ENCODE measurements at regions not wholly inside any gene's neighbourhood (a gene's known extent, or its start where the extent isn't known, plus 50 kb on each side); places are given as distances from the start of the nearest gene placed in this dataset.

GRCh38 chr15:36415643-36416042 is 163.8 kb upstream of the CDIN1 start:
- ChIA-PET POLR2A (no interaction called here), CTCF (interaction anchor here (0.6 to 1.2 kb wide), 2 partner anchors 11 to 979 kb away, joined by 4 read pairs; no protein-coding TSS in a partner anchor)
- no peak overlapping the region for H3K4me2 ChIP-seq
- H3K4me1 ChIP-seq, result no peaks in the 10 kb centered on the region; the same call in 2 of the 3 replicates
- no peak for FAIRE-seq
- peak; percentile 47 to 53; a peak in 3 of 6 replicates for ATAC-seq
- H3K9me3 ChIP-seq, result peaks cover 3% of the 10 kb centered on the region; the same call in 1 of the 3 replicates
- TF ChIP-seq MAFK (IDR thresholded peaks at IDR 0.05; ENCODE audit: partially characterized antibody) (peak; percentile 59), RCOR1 (IDR thresholded peaks at IDR 0.05; ENCODE audit: low read depth, low read length) (no peak)
- H3K27ac ChIP-seq, result peak overlapping the region in 1 of 2 experiments; percentile 44; a peak in 1 of 6 replicates
- H3K4me3 ChIP-seq, result no peak overlapping the region
- DNase-seq (ENCODE audit: low read depth in 1 of 2, low spot score in 1 of 2), result no peak
- 29% methylated on average over 1 of the region's 1 CpG for WGBS (ENCODE audit: missing lambda C conversion rate)

DNA sequence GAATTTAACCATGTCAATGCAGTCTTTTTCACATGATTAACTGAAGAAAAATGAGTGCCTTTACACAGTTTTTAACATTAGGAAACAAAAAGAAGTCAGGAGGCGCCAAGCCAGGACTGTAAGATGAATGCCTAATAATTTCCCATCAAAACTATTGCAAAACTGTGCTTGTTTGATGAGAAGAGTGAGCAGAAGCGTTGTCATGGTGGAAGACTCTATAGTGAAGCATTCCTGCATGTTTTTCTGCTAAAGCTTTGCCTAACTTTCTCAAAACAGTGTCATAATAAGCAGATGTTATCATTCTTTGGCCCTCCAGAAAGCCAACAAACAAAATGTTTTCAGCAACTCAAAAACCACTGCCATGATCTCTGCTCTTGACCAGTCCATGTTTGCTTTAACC is 156.8 kb upstream of the CDIN1 start:
- Histone ChIP-seq H3K4me2 (no peak overlapping the region), H3K4me3 (no peak overlapping the region), H3K4me1 (peaks cover 9% of the 10 kb centered on the region), H3K27ac (no peak overlapping the region), H3K9me3 (peaks cover 10% of the 10 kb centered on the region; the same call in 2 of the 3 replicates)
- CTCF ChIA-PET, result no interaction called here
- TF ChIP-seq ZSCAN20 (CRISPR knock-in tag; IDR thresholded peaks at IDR 0.05) (no peak), KDM1A (IDR thresholded peaks at IDR 0.05; ENCODE audit: low read depth) (no peak), SMC3 (IDR thresholded peaks at IDR 0.05) (no peak), POLR2AphosphoS2 (conservative IDR thresholded peaks at IDR 0.05; ENCODE audit: low read length) (no peak), SREBF2 (IDR thresholded peaks at IDR 0.05) (no peak), HEYL (CRISPR knock-in tag; IDR thresholded peaks at IDR 0.05) (no peak)
- TF ChIP-seq, protein P1, sequence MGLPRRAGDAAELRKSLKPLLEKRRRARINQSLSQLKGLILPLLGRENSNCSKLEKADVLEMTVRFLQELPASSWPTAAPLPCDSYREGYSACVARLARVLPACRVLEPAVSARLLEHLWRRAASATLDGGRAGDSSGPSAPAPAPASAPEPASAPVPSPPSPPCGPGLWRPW (IDR thresholded peaks at IDR 0.05), result no peak
- TF ChIP-seq, protein P2, sequence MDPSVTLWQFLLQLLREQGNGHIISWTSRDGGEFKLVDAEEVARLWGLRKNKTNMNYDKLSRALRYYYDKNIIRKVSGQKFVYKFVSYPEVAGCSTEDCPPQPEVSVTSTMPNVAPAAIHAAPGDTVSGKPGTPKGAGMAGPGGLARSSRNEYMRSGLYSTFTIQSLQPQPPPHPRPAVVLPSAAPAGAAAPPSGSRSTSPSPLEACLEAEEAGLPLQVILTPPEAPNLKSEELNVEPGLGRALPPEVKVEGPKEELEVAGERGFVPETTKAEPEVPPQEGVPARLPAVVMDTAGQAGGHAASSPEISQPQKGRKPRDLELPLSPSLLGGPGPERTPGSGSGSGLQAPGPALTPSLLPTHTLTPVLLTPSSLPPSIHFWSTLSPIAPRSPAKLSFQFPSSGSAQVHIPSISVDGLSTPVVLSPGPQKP (IDR thresholded peaks at IDR 0.05; ENCODE audit: low read depth, low read length), result no peak
- POLR2A ChIA-PET, result no interaction called here
- WGBS (ENCODE audit: missing lambda C conversion rate), result 75% methylated on average over 2 of the region's 2 CpGs
- DNase-seq (ENCODE audit: low read depth in 1 of 2, low spot score in 1 of 2) (no peak), ATAC-seq (no peak), FAIRE-seq (no peak)

DNA sequence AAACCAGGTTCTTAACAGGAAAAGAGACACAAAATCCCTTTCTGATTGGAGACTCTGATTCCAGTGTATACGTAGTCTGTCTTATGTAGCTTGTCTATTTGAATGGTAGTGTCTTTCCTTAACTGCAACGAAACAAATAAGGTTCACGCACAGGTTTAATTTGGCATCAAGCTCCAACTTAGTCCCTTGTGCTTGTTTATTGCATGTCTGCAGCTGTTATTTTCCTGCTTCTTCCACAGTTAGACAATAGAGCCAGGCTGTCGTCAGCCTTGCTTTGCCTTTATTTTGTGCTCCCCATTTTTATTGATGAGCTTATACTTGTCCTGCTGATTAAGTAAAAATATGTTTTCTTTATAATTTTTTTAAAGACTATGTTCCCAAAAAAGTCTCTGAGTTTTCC is 152.7 kb upstream of the CDIN1 start:
- Histone ChIP-seq H3K4me1 (peaks cover 24% of the 10 kb centered on the region), H3K9me3 (peaks cover 10% of the 10 kb centered on the region; the same call in 1 of the 3 replicates), H3K4me2 (no peak overlapping the region), H3K27ac (peak overlapping the region; percentile 75 to 84; a peak in 5 of 6 replicates), H3K4me3 (no peak overlapping the region)
- WGBS (ENCODE audit: missing lambda C conversion rate), result 92% methylated on average over 4 of the region's 4 CpGs
- POLR2A ChIA-PET, result no interaction called here
- FAIRE-seq (no peak), DNase-seq (ENCODE audit: low read depth in 1 of 2, low spot score in 1 of 2) (no peak), ATAC-seq (no peak)
- TF ChIP-seq ZC3H11A (IDR thresholded peaks at IDR 0.05), result no peak
- no peak for TF ChIP-seq FOSB (CRISPR knock-in tag; IDR thresholded peaks at IDR 0.05)
- no peak for TF ChIP-seq RAD21 (conservative IDR thresholded peaks at IDR 0.05 in 1 of 2, IDR thresholded peaks at IDR 0.05 in 1 of 2)
- TF ChIP-seq CBX8 (IDR thresholded peaks at IDR 0.05), result no peak
- TF ChIP-seq, protein P2 (IDR thresholded peaks at IDR 0.05; ENCODE audit: low read depth, low read length), result no peak
- TF ChIP-seq, protein P3, sequence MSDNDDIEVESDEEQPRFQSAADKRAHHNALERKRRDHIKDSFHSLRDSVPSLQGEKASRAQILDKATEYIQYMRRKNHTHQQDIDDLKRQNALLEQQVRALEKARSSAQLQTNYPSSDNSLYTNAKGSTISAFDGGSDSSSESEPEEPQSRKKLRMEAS (IDR thresholded peaks at IDR 0.05), result no peak
- no peak for TF ChIP-seq RCOR1 (IDR thresholded peaks at IDR 0.05; ENCODE audit: low read depth, low read length)
- no peak for TF ChIP-seq ESRRA (IDR thresholded peaks at IDR 0.05; ENCODE audit: borderline replicate concordance, low read length)
- no peak for TF ChIP-seq TFCP2L1 (CRISPR knock-in tag; IDR thresholded peaks at IDR 0.05)
- TF ChIP-seq, protein P4, sequence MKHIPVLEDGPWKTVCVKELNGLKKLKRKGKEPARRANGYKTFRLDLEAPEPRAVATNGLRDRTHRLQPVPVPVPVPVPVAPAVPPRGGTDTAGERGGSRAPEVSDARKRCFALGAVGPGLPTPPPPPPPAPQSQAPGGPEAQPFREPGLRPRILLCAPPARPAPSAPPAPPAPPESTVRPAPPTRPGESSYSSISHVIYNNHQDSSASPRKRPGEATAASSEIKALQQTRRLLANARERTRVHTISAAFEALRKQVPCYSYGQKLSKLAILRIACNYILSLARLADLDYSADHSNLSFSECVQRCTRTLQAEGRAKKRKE (CRISPR knock-in tag; IDR thresholded peaks at IDR 0.05; ENCODE audit: low read depth), result no peak
- no peak for TF ChIP-seq BCL3 (IDR thresholded peaks at IDR 0.05)
- TF ChIP-seq HEYL (CRISPR knock-in tag; IDR thresholded peaks at IDR 0.05), result no peak
- no peak for TF ChIP-seq SMC3 (IDR thresholded peaks at IDR 0.05)
- TF ChIP-seq CHD2 (IDR thresholded peaks at IDR 0.05; ENCODE audit: low read length, partially characterized antibody), result no peak
- TF ChIP-seq POLR2A (IDR thresholded peaks at IDR 0.05; ENCODE audit: low read length), result no peak
- CTCF ChIA-PET, result interaction anchor here (1.6 kb wide), 1 partner anchor 10 kb away, joined by 4 read pairs; no protein-coding TSS in a partner anchor
